ENCODE measurements at regions not wholly inside any gene's neighbourhood (a gene's known extent, or its start where the extent isn't known, plus 50 kb on each side); places are given as distances from the start of the nearest gene placed in this dataset.

GRCh38 chr13:65445340-65445739 lies 1784.8 kb downstream of the PCDH9 start:
- ATAC-seq = no peak
- TF ChIP-seq POLR2AphosphoS5 (IDR thresholded peaks at IDR 0.05) = no peak
- TF ChIP-seq CTCF (IDR thresholded peaks at IDR 0.05) = no peak
- TF ChIP-seq EP300 (IDR thresholded peaks at IDR 0.05) = no peak
- no peak for TF ChIP-seq POLR2A (IDR thresholded peaks at IDR 0.05)
- Histone ChIP-seq H3K27ac (no peak overlapping the region), H3K9me3 (peaks cover 0 to 7% (median 0%) of the 10 kb centered on the region in 3 donors), H3K27me3 (no peaks in the 10 kb centered on the region), H3K4me3 (no peak overlapping the region), H3K36me3 (no peaks in the 10 kb centered on the region), H3K4me1 (no peaks in the 10 kb centered on the region)

DNA sequence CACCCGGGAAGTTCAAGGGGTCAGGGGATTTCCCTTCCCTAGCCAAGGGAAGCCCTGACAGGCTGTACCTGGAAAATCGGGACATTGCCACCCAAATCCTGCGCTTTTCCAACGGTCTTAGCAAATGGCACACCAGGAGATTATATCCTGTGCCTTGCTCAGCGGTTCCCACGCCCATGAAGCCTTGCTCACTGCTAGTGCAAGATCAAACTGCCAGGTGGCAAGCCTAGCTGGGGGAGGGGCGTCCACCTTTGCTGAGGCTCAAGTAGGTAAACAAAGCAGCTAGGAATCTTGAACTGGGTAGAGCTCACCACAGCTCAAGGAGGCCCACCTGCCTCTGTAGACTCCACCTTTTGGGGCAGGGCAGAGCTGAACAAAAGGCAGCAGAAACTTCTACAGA lies 1794.5 kb downstream of the PCDH9 start:
- Histone ChIP-seq H3K4me1 (no peaks in the 10 kb centered on the region), H3K27me3 (no peaks in the 10 kb centered on the region), H3K36me3 (no peaks in the 10 kb centered on the region), H3K27ac (no peak overlapping the region), H3K9me3 (peaks cover 0 to 10% (median 0%) of the 10 kb centered on the region in 3 donors), H3K4me3 (no peak overlapping the region)
- 100% methylated on average over 3 of the region's 7 CpGs; no CpG with 5 or more reads in 1 of the 2 donors for WGBS, 2 donors (ENCODE audit: low coverage in 1 of 2)
- no peak for ATAC-seq
- TF ChIP-seq POLR2AphosphoS5 (IDR thresholded peaks at IDR 0.05) (no peak), EP300 (IDR thresholded peaks at IDR 0.05) (no peak), CTCF (IDR thresholded peaks at IDR 0.05) (no peak), POLR2A (IDR thresholded peaks at IDR 0.05) (no peak)

GRCh38 chr13:65417953-65418352 lies 1812.2 kb downstream of the PCDH9 start:
- ATAC-seq = no peak
- no peaks in the 10 kb centered on the region for H3K9me3 ChIP-seq
- TF ChIP-seq CTCF (IDR thresholded peaks at IDR 0.05) (no peak), POLR2A (IDR thresholded peaks at IDR 0.05) (no peak), POLR2AphosphoS5 (IDR thresholded peaks at IDR 0.05) (no peak), EP300 (IDR thresholded peaks at IDR 0.05) (no peak)
- H3K27me3 ChIP-seq = no peaks in the 10 kb centered on the region
- no peaks in the 10 kb centered on the region for H3K4me1 ChIP-seq
- WGBS, 2 donors (ENCODE audit: low coverage in 1 of 2) = 9 to 24% methylated on average over 1 of the region's 1 CpG
- H3K27ac ChIP-seq = no peak overlapping the region
- no peaks in the 10 kb centered on the region for H3K36me3 ChIP-seq
- no peak overlapping the region for H3K4me3 ChIP-seq

- Histone ChIP-seq H3K27ac (no peak overlapping the region), H3K36me3 (no peaks in the 10 kb centered on the region), H3K4me3 (no peak overlapping the region), H3K9me3 (no peaks in the 10 kb centered on the region), H3K4me1 (no peaks in the 10 kb centered on the region), H3K27me3 (no peaks in the 10 kb centered on the region)
- 67 to 75% methylated on average over 1 of the region's 1 CpG for WGBS, 2 donors (ENCODE audit: low coverage in 1 of 2)
- no peak for ATAC-seq
- TF ChIP-seq POLR2A (IDR thresholded peaks at IDR 0.05) = no peak
- no peak for TF ChIP-seq POLR2AphosphoS5 (IDR thresholded peaks at IDR 0.05)
- no peak for TF ChIP-seq EP300 (IDR thresholded peaks at IDR 0.05)
- TF ChIP-seq CTCF (IDR thresholded peaks at IDR 0.05) = no peak
Observed at GRCh38 chr13:65416784-65417183, 1813.4 kb downstream of the PCDH9 start.

DNA sequence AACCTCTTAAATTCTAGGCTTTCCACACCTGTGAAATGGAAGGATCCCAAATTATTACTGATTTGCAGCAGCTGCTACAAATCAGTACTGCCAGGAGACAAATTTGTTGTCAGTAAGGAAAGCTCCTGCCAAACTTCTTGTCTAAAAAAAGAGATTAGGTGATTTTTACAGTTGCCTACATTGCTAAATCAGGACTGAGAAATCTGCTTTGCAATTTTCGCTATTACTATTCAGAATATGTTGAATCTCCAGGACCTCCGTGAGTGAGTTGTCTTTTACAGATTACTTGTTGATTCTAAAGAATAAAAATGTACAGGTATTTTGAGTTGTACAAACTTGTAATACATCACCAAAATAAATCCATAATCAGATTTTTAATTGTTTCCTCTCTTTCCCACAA lies 1815.9 kb downstream of the PCDH9 start:
- no peaks in the 10 kb centered on the region for H3K4me1 ChIP-seq
- no peak for TF ChIP-seq POLR2AphosphoS5 (IDR thresholded peaks at IDR 0.05)
- TF ChIP-seq EP300 (IDR thresholded peaks at IDR 0.05) = no peak
- no peak for TF ChIP-seq POLR2A (IDR thresholded peaks at IDR 0.05)
- no peak for TF ChIP-seq CTCF (IDR thresholded peaks at IDR 0.05)
- no peak for ATAC-seq
- H3K4me3 ChIP-seq = no peak overlapping the region
- H3K9me3 ChIP-seq = no peaks in the 10 kb centered on the region
- H3K27me3 ChIP-seq = no peaks in the 10 kb centered on the region
- no peaks in the 10 kb centered on the region for H3K36me3 ChIP-seq
- no peak overlapping the region for H3K27ac ChIP-seq
- 45 to 59% methylated on average over 2 of the region's 2 CpGs for WGBS, 2 donors (ENCODE audit: low coverage in 1 of 2)

Measured in gastroesophageal sphincter (tissue), 4 donors.